ENCODE measurements at regions not wholly inside any gene's neighbourhood (a gene's known extent, or its start where the extent isn't known, plus 50 kb on each side); places are given as distances from the start of the nearest gene placed in this dataset.
"Not testable (repeated sequence)": the region's sequence is repeated elsewhere in the genome, so short reads cannot be mapped to it uniquely, and the experiment has no call there.

GRCh38 chr1:112836642-112837041, 119.4 kb downstream of the SLC16A1 start:
- Histone ChIP-seq H3K4me1 (no peaks in the 10 kb centered on the region), H3K36me3 (no peaks in the 10 kb centered on the region), H3K4me3 (no peak overlapping the region), H3K9me3 (no peaks in the 10 kb centered on the region), H3K27me3 (peaks cover 10% of the 10 kb centered on the region), H3K27ac (no peak overlapping the region)
- TF ChIP-seq EP300 (IDR thresholded peaks at IDR 0.05), result no peak
- no peak for TF ChIP-seq POLR2AphosphoS5 (IDR thresholded peaks at IDR 0.05)
- TF ChIP-seq, protein P1, sequence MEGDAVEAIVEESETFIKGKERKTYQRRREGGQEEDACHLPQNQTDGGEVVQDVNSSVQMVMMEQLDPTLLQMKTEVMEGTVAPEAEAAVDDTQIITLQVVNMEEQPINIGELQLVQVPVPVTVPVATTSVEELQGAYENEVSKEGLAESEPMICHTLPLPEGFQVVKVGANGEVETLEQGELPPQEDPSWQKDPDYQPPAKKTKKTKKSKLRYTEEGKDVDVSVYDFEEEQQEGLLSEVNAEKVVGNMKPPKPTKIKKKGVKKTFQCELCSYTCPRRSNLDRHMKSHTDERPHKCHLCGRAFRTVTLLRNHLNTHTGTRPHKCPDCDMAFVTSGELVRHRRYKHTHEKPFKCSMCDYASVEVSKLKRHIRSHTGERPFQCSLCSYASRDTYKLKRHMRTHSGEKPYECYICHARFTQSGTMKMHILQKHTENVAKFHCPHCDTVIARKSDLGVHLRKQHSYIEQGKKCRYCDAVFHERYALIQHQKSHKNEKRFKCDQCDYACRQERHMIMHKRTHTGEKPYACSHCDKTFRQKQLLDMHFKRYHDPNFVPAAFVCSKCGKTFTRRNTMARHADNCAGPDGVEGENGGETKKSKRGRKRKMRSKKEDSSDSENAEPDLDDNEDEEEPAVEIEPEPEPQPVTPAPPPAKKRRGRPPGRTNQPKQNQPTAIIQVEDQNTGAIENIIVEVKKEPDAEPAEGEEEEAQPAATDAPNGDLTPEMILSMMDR (IDR thresholded peaks at IDR 0.05), result no peak
- TF ChIP-seq POLR2A (IDR thresholded peaks at IDR 0.05), result no peak
- ATAC-seq, result no peak
- WGBS, 2 donors (ENCODE audit: low coverage in 1 of 2), result 10 to 15% methylated on average over 1 to 3 of the region's 3 CpGs

GRCh38 chr1:112833806-112834205, 118.7 kb upstream of the PPM1J start:
- no peak overlapping the region for H3K4me3 ChIP-seq
- ATAC-seq, result no peak
- WGBS, 2 donors (ENCODE audit: low coverage in 1 of 2), result 85 to 100% methylated on average over 1 to 2 of the region's 2 CpGs

DNA sequence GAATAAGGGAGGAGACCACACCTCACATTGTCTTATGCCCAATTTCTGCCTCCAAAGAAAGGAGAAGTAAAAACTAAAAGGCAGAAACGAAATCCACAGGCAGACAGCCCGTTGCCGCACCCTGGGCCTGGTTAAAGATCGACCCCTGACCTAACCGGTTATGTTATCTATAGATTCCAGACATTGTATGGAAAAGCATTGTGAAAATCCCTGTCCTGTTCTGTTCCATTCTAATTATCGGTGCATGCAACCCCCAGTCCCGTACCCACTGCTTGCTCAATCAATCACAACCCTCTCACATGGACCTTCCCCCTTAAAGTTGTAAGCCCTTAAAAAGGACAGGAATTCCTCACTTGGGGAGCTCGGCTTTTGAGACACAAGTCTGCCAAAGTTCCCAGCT, 117.1 kb upstream of the PPM1J start:
- H3K27me3 ChIP-seq, H3K9me3 ChIP-seq: not testable (repeated sequence)
- WGBS, 2 donors (ENCODE audit: low coverage in 1 of 2), result 80 to 94% methylated on average over 5 to 8 of the region's 8 CpGs

More at GRCh38 chr1:112833806-112834205, 118.7 kb upstream of the PPM1J start:
- no peaks in the 10 kb centered on the region for H3K9me3 ChIP-seq
- H3K27ac ChIP-seq, result no peak overlapping the region
- no peaks in the 10 kb centered on the region for H3K4me1 ChIP-seq
- H3K27me3 ChIP-seq, result peaks cover 10% of the 10 kb centered on the region
- no peaks in the 10 kb centered on the region for H3K36me3 ChIP-seq
- TF ChIP-seq, protein P1 (IDR thresholded peaks at IDR 0.05), result no peak
- TF ChIP-seq POLR2A (IDR thresholded peaks at IDR 0.05) (no peak), EP300 (IDR thresholded peaks at IDR 0.05) (no peak)

DNA sequence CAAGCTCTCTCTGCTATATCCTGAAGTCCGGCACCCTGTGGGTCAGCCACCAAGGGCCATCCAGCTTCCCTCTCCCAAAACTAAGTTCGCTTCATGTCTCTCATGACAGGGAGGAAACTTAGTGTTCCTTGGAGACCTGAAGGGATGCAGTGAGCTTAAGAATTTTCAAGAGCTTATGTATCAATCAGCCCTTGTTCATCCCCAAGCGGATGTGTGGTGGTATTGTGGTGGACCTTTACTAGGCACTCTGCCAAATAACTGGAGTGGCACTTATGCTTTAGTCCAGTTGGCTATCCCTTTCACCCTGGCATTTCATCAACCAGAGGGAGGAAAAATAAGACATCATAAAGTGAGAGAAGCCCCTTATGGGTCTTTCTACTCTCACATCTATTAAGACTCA, 114.6 kb upstream of the PPM1J start:
- WGBS, 2 donors (ENCODE audit: low coverage in 1 of 2), result 86 to 93% methylated on average over 2 to 3 of the region's 3 CpGs
- H3K36me3 ChIP-seq, H3K9me3 ChIP-seq, H3K27ac ChIP-seq, H3K4me1 ChIP-seq, H3K4me3 ChIP-seq, H3K27me3 ChIP-seq, ATAC-seq: not testable (repeated sequence)

More for the DNA sequence above, 117.1 kb upstream of the PPM1J start:
- not testable (repeated sequence) for H3K4me3 ChIP-seq, ATAC-seq, H3K27ac ChIP-seq, H3K4me1 ChIP-seq, H3K36me3 ChIP-seq

- no peaks in the 10 kb centered on the region for H3K9me3 ChIP-seq
- 71 to 75% methylated on average over 2 of the region's 2 CpGs for WGBS, 2 donors (ENCODE audit: low coverage in 1 of 2)
- H3K36me3 ChIP-seq, result no peaks in the 10 kb centered on the region
- no peak for ATAC-seq
- no peak for TF ChIP-seq EP300 (IDR thresholded peaks at IDR 0.05)
- TF ChIP-seq, protein P1 (IDR thresholded peaks at IDR 0.05), result no peak
- no peaks in the 10 kb centered on the region for H3K27me3 ChIP-seq
- H3K4me3 ChIP-seq, result no peak overlapping the region
- no peaks in the 10 kb centered on the region for H3K4me1 ChIP-seq
- no peak overlapping the region for H3K27ac ChIP-seq
These were observed 113.6 kb upstream of the PPM1J start for GRCh38 chr1:112828716-112829115.

- 50 to 80% methylated on average over 1 of the region's 1 CpG for WGBS, 2 donors (ENCODE audit: low coverage in 1 of 2)
- not testable (repeated sequence) for H3K27ac ChIP-seq, H3K27me3 ChIP-seq, H3K9me3 ChIP-seq, H3K4me3 ChIP-seq, H3K36me3 ChIP-seq, ATAC-seq, H3K4me1 ChIP-seq
These were observed 112.3 kb upstream of the PPM1J start for GRCh38 chr1:112827391-112827790.

All from gastroesophageal sphincter (tissue), 4 donors.